ENCODE measurements at regions not wholly inside any gene's neighbourhood (a gene's known extent, or its start where the extent isn't known, plus 50 kb on each side); places are given as distances from the start of the nearest gene placed in this dataset.

DNA sequence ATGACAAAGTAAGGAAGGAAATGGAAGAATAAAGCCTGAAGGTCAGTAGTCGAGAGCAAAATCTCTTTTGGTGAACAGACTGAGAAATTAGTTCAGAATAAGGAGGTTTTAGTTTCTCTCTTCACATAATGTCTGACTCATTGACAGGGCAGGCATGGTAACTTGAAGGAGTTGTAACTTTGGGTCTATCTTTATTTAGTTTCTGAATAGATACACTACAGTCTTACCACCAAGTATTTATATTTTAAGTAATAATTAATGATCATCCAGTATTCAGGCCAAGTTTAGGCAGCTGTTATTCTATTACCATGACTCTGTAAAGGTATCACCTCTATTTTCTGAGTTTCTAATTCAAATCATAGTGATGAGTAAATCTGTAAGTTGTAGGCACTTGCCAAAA lies 219.9 kb downstream of the SPRY2 start:
- no peak for DNase-seq

- DNase-seq: no peak
These were observed 222.4 kb downstream of the SPRY2 start for GRCh38 chr13:80118506-80118905.

- no peak for DNase-seq
These were observed 222.8 kb downstream of the SPRY2 start for GRCh38 chr13:80118099-80118498.

DNA sequence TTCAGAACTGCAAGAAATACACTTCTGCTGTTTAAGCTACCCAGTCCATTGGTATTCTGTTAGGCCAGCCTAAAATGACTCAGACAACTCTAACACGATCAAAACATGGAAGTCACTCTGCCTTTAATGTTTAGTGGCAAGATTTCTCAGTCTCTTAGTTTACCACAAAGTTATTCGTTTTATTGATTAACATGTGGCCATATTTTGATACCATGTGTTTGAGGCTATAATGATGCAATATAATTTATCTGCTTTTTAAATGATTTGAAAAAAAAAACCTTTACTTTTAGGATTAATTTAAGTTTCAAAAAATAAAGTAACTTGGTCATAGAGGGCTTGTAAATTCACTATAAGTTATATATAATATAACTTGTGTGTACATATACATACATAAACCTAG lies 223.4 kb downstream of the SPRY2 start:
- no peak for DNase-seq

DNA sequence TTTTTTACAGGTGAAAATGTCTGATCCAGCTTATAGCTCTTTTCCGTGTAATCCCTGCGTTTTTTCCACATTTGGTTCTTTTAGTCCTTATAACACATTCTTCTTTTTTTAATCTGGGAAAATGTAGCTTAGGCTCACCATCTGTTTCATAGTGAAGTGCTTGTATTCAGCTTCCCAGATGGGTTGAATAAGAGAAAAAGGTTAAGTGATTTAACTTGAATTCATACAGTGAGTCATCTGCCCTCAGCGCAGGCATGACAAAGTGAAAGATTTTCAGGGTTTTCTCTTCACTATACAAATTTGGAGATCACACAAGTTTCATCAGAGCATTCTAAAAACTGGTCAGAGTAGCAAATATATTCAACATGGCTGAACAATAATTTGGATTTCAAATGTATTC lies 224.8 kb downstream of the SPRY2 start:
- no peak for DNase-seq

- no peak for DNase-seq
These were observed 225.3 kb downstream of the SPRY2 start for GRCh38 chr13:80115616-80116015.

- no peak for DNase-seq
These were observed 227.0 kb downstream of the SPRY2 start for GRCh38 chr13:80113714-80114454.

- DNase-seq: no peak
These were observed 231.6 kb downstream of the SPRY2 start for GRCh38 chr13:80109303-80109702.

- DNase-seq: no peak
These were observed 235.6 kb downstream of the SPRY2 start for GRCh38 chr13:80105350-80105749.

- no peak for DNase-seq
These were observed 239.9 kb downstream of the SPRY2 start for GRCh38 chr13:80101040-80101439.

DNA sequence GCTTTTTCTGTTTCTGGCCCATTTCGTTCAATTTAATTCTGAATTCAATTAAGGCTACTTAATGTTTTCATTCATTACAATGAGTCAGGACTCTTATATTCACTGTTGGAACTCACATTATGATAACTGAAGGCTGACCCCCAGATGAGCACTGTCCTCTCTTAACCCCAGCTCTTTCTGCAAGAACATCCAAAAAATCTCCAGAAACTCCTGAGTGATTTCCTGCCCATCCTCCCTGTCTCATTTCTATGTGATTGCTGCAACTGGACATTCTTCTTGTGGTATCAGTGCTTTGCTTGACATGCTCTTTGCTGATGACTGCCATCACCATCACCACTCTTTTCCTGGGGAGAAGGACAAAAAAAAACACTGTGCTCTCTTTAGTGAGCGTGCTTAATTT lies 240.3 kb downstream of the SPRY2 start:
- no peak for DNase-seq

DNA sequence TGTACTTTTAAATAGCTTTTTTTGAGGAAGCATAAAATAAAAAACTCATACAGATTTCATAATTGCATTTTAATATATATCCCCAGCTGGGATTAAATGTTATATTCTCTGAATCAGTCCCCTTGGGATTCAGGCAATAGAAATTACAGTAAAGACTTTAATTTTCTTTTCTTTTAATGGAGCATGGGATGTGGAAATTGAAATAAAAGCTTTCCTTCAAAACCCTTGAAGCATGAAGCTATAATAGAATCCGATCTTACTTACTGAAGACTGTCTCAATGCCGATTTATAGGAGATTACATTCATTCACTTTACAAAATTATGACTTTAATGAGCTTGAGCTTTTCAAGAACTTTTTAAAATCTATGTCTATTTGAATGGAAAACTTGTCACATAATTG lies 243.4 kb downstream of the SPRY2 start:
- no peak for DNase-seq

GRCh38 chr13:80096383-80096782 lies 244.5 kb downstream of the SPRY2 start:
- DNase-seq: no peak

GRCh38 chr13:80094526-80094925 lies 246.4 kb downstream of the SPRY2 start:
- no peak for DNase-seq

GRCh38 chr13:80093888-80094287 lies 247.0 kb downstream of the SPRY2 start:
- DNase-seq: no peak

- DNase-seq: no peak
These were observed 254.6 kb downstream of the SPRY2 start for GRCh38 chr13:80086304-80086721.

GRCh38 chr13:80083853-80084676 lies 256.9 kb downstream of the SPRY2 start:
- DNase-seq: no peak

- DNase-seq: no peak
These were observed 257.7 kb downstream of the SPRY2 start for GRCh38 chr13:80083081-80083852.

DNA sequence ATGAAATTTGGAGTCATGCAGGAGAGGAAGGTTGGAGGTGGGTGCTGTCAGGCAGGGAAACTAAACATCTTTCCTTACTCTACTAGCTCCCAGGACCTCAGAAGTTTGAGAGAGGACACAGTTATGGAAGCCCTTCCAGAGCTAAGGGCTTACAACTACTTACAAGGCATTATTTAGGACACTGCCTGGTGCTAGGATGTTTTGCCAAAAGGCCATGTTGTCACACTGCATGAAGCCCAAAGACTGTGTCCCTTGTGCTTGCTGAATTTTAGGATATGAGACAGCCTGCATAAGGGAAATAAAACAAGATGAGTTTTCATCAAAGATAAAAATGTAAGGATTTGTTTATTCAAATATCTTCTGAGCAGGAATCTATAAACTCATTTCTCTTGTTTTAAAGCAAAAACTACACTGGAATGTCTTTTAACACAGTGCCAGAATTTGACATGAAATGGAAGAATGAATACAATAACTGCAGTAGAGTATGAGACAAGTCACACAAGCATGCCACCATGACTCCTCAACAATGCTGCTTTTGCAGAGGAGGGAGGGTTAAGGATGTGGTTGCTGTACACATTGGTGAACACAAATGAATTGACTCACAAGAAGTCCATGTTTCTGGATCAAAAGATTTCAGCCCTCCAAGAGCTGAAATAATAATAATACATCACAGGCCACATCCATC lies 258.4 kb downstream of the SPRY2 start:
- no peak for DNase-seq

DNA sequence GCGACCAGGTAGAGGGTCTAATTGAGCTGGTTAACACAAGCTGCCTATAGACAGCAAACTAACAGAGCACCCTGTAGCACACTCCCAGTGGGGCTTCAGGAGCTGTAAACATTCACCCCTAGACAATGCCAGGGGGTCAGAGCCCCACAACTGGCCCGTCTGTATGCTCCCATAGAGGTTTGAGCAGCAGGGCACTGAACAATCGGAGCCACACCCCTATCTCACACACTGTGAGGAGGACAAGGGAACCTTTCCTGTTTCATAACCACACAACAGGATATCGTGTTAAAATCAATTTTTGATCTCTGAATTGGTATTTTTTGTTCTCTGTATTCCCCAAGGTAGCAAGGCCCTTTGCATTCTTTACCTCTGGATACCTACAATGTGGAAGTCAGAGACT lies 266.1 kb downstream of the SPRY2 start:
- no peak for DNase-seq

- no peak for DNase-seq
These were observed 266.7 kb downstream of the SPRY2 start for GRCh38 chr13:80074143-80074752.

DNA sequence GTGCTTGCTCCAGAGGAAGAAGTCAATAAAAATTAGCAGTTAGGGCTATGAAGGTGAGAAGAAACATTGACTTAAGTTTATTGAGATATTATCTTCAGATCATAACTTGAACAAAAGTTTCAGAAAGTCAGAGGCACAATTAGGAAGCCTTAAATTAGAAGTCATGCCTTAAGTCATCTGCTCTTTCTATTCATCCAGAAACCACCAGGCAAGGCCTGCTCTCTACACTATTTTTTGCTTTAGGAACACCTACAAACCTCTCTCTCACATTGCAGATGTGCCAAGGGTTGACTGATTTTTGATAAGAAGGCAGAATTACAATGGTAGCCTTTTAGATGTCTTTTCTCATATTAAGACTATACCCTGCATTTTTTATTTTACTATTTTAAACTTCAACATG lies 268.7 kb downstream of the SPRY2 start:
- no peak for DNase-seq
